IMR-90 (cell line): ENCODE measurements at regions not wholly inside any gene's neighbourhood (a gene's known extent, or its start where the extent isn't known, plus 50 kb on each side); places are given as distances from the start of the nearest gene placed in this dataset.

Source experiments
- ATAC-seq: fragments of 200-7000 bp; cut with Tn5 transposase; 2 replicates; pipeline ENCODE4 v1.9.1; 2020; ENCODE audit warnings: low read depth, mild to moderate bottlenecking, moderate library complexity
- BruUV-seq: library from RNA; stranded (reverse); fragments of 400-500 nt; replicated peaks from 2 replicates; lab custom pipeline; 2021; lab: Mats Ljungman, UMichigan
- CTCF ChIA-PET: fragments of 300-600 bp; formaldehyde crosslinking; extraction: SDS; loops from one replicate; lab custom pipeline; 2021; ENCODE audit warnings: antibody characterized with exemption; lab: Yijun Ruan, JAX
- POLR2A ChIA-PET: fragments of 300-600 bp; sonication (Branson Sonifier 250); formaldehyde crosslinking; loops from one replicate; lab custom pipeline; 2022; ENCODE audit warnings: antibody characterized with exemption; ENCODE audit not compliant: unreplicated experiment; lab: Charles Lee
- DNase-seq: peaks from one replicate; pipeline ENCODE4 v3.0.0; 2013
- H2AFZ ChIP-seq: replicated peaks from 2 replicates; pipeline ENCODE3; 2013; ENCODE audit warnings: low read length, mild to moderate bottlenecking; ENCODE audit not compliant: poor library complexity
- H2AK5ac ChIP-seq: 2 replicates; pipeline ENCODE4 v1.6.1; 2013; ENCODE audit warnings: low read depth, low read length, inconsistent platforms
- H2AK9ac ChIP-seq: replicated peaks from 2 replicates; pipeline ENCODE3; 2013; ENCODE audit warnings: mild to moderate bottlenecking, low read depth, low read length, moderate library complexity; ENCODE audit not compliant: poor library complexity
- H2BK120ac ChIP-seq: 2 replicates; pipeline ENCODE4 v1.6.1; 2013; ENCODE audit warnings: low read depth, low read length, inconsistent platforms
- H2BK15ac ChIP-seq: 3 replicates; pipeline ENCODE4 v1.6.1; 2013; ENCODE audit warnings: low read depth, low read length, inconsistent platforms
- H2BK20ac ChIP-seq: 2 replicates; pipeline ENCODE4 v1.6.1; 2013; ENCODE audit warnings: low read depth, mild to moderate bottlenecking, inconsistent platforms, low read length, moderate library complexity
- H2BK5ac ChIP-seq: 2 replicates; pipeline ENCODE4 v1.6.1; 2013; ENCODE audit warnings: mild to moderate bottlenecking, low read depth, low read length, inconsistent platforms; ENCODE audit not compliant: poor library complexity, severe bottlenecking
- H3K14ac ChIP-seq: replicated peaks from 2 replicates; pipeline ENCODE4 v1.6.1; 2013; ENCODE audit warnings: low read depth, low read length, inconsistent platforms
- H3K18ac ChIP-seq: 2 replicates; pipeline ENCODE4 v1.6.1; 2013; ENCODE audit warnings: low read depth, low read length, control low read depth
- H3K23ac ChIP-seq: 2 replicates; pipeline ENCODE4 v1.6.1; 2013; ENCODE audit warnings: low read depth, low read length, inconsistent platforms
- H3K27ac ChIP-seq: 2 replicates; pipeline ENCODE4 v1.5.1; 2013; ENCODE audit warnings: mild to moderate bottlenecking, control low read depth, low read length; ENCODE audit not compliant: insufficient read depth
- H3K27me3 ChIP-seq: 2 replicates; pipeline ENCODE4 v1.6.1; 2013; ENCODE audit warnings: low read length; ENCODE audit not compliant: control insufficient read depth, insufficient read depth
- H3K36me3 ChIP-seq: 2 replicates; pipeline ENCODE4 v1.6.1; 2013; ENCODE audit warnings: low read length, mixed read lengths; ENCODE audit not compliant: control insufficient read depth, insufficient read depth
- H3K4ac ChIP-seq: 2 replicates; pipeline ENCODE4 v1.6.1; 2013; ENCODE audit warnings: low read depth, low read length, inconsistent platforms
- H3K4me1 ChIP-seq: 2 replicates; pipeline ENCODE4 v1.6.1; 2013; ENCODE audit warnings: low read length, mixed read lengths; ENCODE audit not compliant: control insufficient read depth, insufficient read depth
- H3K4me2 ChIP-seq: 2 replicates; pipeline ENCODE4 v1.6.1; 2013; ENCODE audit warnings: low read depth, mild to moderate bottlenecking, control low read depth, low read length, moderate library complexity
- H3K4me3 ChIP-seq: 2 replicates; pipeline ENCODE4 v1.5.1; 2013; ENCODE audit warnings: low read depth, mild to moderate bottlenecking, control low read depth, low read length, moderate library complexity; ENCODE audit not compliant: insufficient read depth
- H3K56ac ChIP-seq: 2 replicates; pipeline ENCODE4 v1.6.1; 2013; ENCODE audit warnings: low read length, inconsistent platforms; ENCODE audit not compliant: insufficient read depth; ENCODE audit errors: extremely low read depth
- H3K79me1 ChIP-seq, 2 experiments: 2 replicates each; pipeline ENCODE4 v1.6.1; 2013; ENCODE audit warnings: low read length in 2 of 2, inconsistent platforms in 1 of 2, low read depth in 1 of 2
- H3K9ac ChIP-seq: 2 replicates; pipeline ENCODE4 v1.6.1; 2013; ENCODE audit warnings: low read depth, low read length, control low read depth
- H3K9me1 ChIP-seq: 2 replicates; pipeline ENCODE4 v1.6.1; 2013; ENCODE audit warnings: low read length, inconsistent platforms; ENCODE audit not compliant: insufficient read depth
- H3K9me3 ChIP-seq: 2 replicates; pipeline ENCODE4 v1.6.1; 2013; ENCODE audit warnings: low read length; ENCODE audit not compliant: control insufficient read depth, insufficient read depth
- H4K20me1 ChIP-seq: 2 replicates; pipeline ENCODE4 v1.6.1; 2013; ENCODE audit warnings: low read length, inconsistent platforms; ENCODE audit not compliant: insufficient read depth
- H4K5ac ChIP-seq: 2 replicates; pipeline ENCODE4 v1.6.1; 2013; ENCODE audit warnings: mild to moderate bottlenecking, low read depth, low read length, control low read depth
- H4K8ac ChIP-seq, 2 experiments: 2 replicates each; pipeline ENCODE4 v1.6.1; 2013; ENCODE audit warnings: low read depth in 2 of 2, low read length in 2 of 2, control low read depth in 1 of 2, inconsistent platforms in 1 of 2
- H4K91ac ChIP-seq: 2 replicates; pipeline ENCODE4 v1.6.1; 2013; ENCODE audit warnings: low read depth, low read length, inconsistent platforms; ENCODE audit not compliant: insufficient read depth
- BHLHE40 ChIP-seq: fragments of 150-350 bp; IDR thresholded peaks from 2 replicates; pipeline ENCODE4 v1.6.1; 2016; ENCODE audit warnings: mild to moderate bottlenecking, low read depth, low read length
- CTCF ChIP-seq: conservative IDR thresholded peaks from 2 replicates; pipeline ENCODE4 v1.5.1; 2012; ENCODE audit warnings: mild to moderate bottlenecking, low read depth, low read length, improper control_type of control experiment
- NFE2L2 ChIP-seq: fragments of 150-350 bp; IDR thresholded peaks from 2 replicates; pipeline ENCODE4 v1.6.1; 2016; ENCODE audit warnings: low read depth, mild to moderate bottlenecking, low read length
- RFX5 ChIP-seq: IDR thresholded peaks from 2 replicates; pipeline ENCODE4 v1.8.0; 2012; ENCODE audit warnings: low read depth, mild to moderate bottlenecking, low read length, moderate library complexity
- whole genome bisulfite sequencing, 2 experiments: methylation state at CpG; one replicate each; pipeline versions ENCODE4 v1.1.5 to v1.1.7; 2013; ENCODE audit warnings: missing lambda C conversion rate in 2 of 2; ENCODE audit not compliant: insufficient read length in 1 of 2; ENCODE audit errors: extremely low coverage in 2 of 2; 5-methylcytosine and 5-hydroxymethylcytosine counted together
- dilution Hi-C: fragments of 300-500 bp; cut with HindIII; formaldehyde crosslinking; loops from one replicate; pipeline ENCODE4 v1.14.3; 2018; ENCODE audit warnings: low sequenced_read_pairs; ENCODE audit not compliant: unreplicated experiment
- in situ Hi-C: fragments of 300-500 bp; cut with MboI; formaldehyde crosslinking; loops from 3 replicates; pipeline ENCODE4 v1.14.3; 2019; ENCODE audit warnings: low sequenced_read_pairs, inconsistent platforms, mixed read lengths
- intact Hi-C: fragments of 100-400 bp; cut with micrococcal nuclease; formaldehyde crosslinking; loops from 2 replicates; pipeline ENCODE4 v1.10.0; 2022

- no peak for DNase-seq
- TF ChIP-seq RFX5 (no peak), BHLHE40 (no peak), CTCF (no peak), NFE2L2 (no peak)
- no CpG with 5 or more reads among the region's 1 CpG for WGBS, 2 experiments
Measured at GRCh38 chr10:78572565-78572964, 496.2 kb upstream of the ZMIZ1 start.

More at GRCh38 chr10:78572565-78572964, 496.2 kb upstream of the ZMIZ1 start:
- no TSS peak for BruUV-seq
- H3K56ac ChIP-seq, result no peak overlapping the region
- CTCF ChIA-PET, result no interaction called here
- peaks cover 15% of the 10 kb centered on the region for H3K27me3 ChIP-seq
- H4K91ac ChIP-seq, result no peak overlapping the region
- H3K18ac ChIP-seq, result no peak overlapping the region
- no peak overlapping the region for H4K5ac ChIP-seq
- H3K4ac ChIP-seq, result no peak overlapping the region
- no peak overlapping the region for H2BK20ac ChIP-seq
- H3K27ac ChIP-seq, result no peak overlapping the region
- no peaks in the 10 kb centered on the region for H3K79me1 ChIP-seq
- no peak overlapping the region for H4K8ac ChIP-seq
- H3K4me2 ChIP-seq, result no peak overlapping the region
- no peak overlapping the region for H2AK9ac ChIP-seq
- no peaks in the 10 kb centered on the region for H3K4me1 ChIP-seq
- H2AK5ac ChIP-seq, result no peak overlapping the region
- POLR2A ChIA-PET, result no interaction called here
- H4K20me1 ChIP-seq, result no peaks in the 10 kb centered on the region
- H2AFZ ChIP-seq, result no peak overlapping the region
- no peaks in the 10 kb centered on the region for H3K36me3 ChIP-seq
- H3K9ac ChIP-seq, result no peak overlapping the region
- no peak overlapping the region for H2BK15ac ChIP-seq
- no peak overlapping the region for H2BK5ac ChIP-seq
- H3K9me3 ChIP-seq, result no peaks in the 10 kb centered on the region
- no peaks in the 10 kb centered on the region for H3K9me1 ChIP-seq
- dilution Hi-C loops (no loop called here), in situ Hi-C loops (no loop called here), intact Hi-C loops (no loop called here)
- no peak overlapping the region for H3K14ac ChIP-seq
- no peak overlapping the region for H3K23ac ChIP-seq
- H3K4me3 ChIP-seq, result no peak overlapping the region
- no peak overlapping the region for H2BK120ac ChIP-seq
- ATAC-seq, result no peak
